ENCODE measurements at regions not wholly inside any gene's neighbourhood (a gene's known extent, or its start where the extent isn't known, plus 50 kb on each side); places are given as distances from the start of the nearest gene placed in this dataset.

GRCh38 chrX:39619182-39620009 lies 478.4 kb downstream of the BCOR start (continued):
- TF ChIP-seq YY1 (IDR thresholded peaks at IDR 0.05; ENCODE audit: borderline replicate concordance in 1 of 3, control insufficient read depth in 1 of 3, extremely low read depth in 1 of 3, insufficient read depth in 3 of 3, insufficient read length in 1 of 3, insufficient replicate concordance in 2 of 3, low read depth in 1 of 3, low read length in 2 of 3) (no peak), TCFL5 (CRISPR knock-in tag; conservative IDR thresholded peaks at IDR 0.05) (no peak), ZNF644 (tag; IDR thresholded peaks at IDR 0.05; ENCODE audit: low read depth) (no peak), GTF2E2 (tag; IDR thresholded peaks at IDR 0.05) (no peak), ZNF324 (CRISPR knock-in tag; IDR thresholded peaks at IDR 0.05) (no peak), U2AF2 (optimal IDR thresholded peaks at IDR 0.05; ENCODE audit: low read depth, low read length) (no peak), ZC3H11A (IDR thresholded peaks at IDR 0.05; ENCODE audit: low read depth, low read length) (no peak), MGA (IDR thresholded peaks at IDR 0.05) (peak; percentile 41), CHD2 (IDR thresholded peaks at IDR 0.05; ENCODE audit: low read depth, low read length) (no peak), ZNF518B (CRISPR knock-in tag; IDR thresholded peaks at IDR 0.05) (no peak), ARID1B (IDR thresholded peaks at IDR 0.05) (peak; percentile 80), EP300 (IDR thresholded peaks at IDR 0.05; ENCODE audit: low read length) (peak; percentile 63; the same call in 1 of the 2 replicates)
